ENCODE measurements at regions not wholly inside any gene's neighbourhood (a gene's known extent, or its start where the extent isn't known, plus 50 kb on each side); places are given as distances from the start of the nearest gene placed in this dataset.

DNA sequence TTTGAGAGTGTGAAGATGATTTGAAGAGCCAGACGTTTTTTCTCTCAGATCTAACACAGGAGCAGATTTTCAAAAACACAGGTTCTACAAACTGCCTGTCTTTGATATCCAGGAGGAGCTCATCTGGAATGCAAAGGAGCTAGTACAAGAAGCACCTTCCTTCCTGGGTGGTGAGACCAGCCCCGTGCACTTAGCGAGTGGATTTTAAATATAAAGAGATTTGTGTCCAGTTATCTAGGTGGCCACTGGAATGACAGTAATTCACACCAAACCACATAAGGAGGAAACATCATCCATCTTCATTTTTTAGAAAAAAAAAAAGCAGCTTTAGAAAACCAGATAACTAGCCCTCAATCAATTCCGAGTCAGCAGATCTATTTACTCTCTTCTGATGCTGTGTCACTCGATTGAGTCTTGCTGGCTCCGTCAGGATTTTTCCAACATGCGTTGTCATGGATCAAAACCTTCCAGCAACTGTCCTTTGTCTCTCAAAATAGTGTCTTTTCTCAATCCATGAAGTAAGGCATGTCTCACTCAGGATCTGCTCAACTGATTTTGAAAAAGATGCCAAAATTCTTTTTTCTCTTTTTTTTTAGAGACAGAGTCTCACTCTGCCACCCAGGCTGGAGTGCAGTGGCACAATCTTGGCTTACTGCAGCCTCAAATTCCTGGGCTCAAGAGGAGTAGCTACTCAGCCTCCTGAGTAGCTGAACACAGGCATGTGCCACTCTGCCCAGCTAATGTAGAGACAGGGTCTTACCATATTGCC lies 451.2 kb upstream of the PSMD7 start:
- TF ChIP-seq CTCF (IDR thresholded peaks at IDR 0.05; ENCODE audit: control extremely low read depth in 1 of 3, insufficient read depth in 1 of 3, low read depth in 1 of 3, low read length in 3 of 3): no peak
- TF ChIP-seq SP2 (IDR thresholded peaks at IDR 0.05; ENCODE audit: low read length): no peak
- TF ChIP-seq, protein P1, sequence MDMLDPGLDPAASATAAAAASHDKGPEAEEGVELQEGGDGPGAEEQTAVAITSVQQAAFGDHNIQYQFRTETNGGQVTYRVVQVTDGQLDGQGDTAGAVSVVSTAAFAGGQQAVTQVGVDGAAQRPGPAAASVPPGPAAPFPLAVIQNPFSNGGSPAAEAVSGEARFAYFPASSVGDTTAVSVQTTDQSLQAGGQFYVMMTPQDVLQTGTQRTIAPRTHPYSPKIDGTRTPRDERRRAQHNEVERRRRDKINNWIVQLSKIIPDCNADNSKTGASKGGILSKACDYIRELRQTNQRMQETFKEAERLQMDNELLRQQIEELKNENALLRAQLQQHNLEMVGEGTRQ (IDR thresholded peaks at IDR 0.05; ENCODE audit: low read length): no peak
- TF ChIP-seq EGR1 (IDR thresholded peaks at IDR 0.05; ENCODE audit: borderline replicate concordance, low read depth, low read length): no peak
- no peak for TF ChIP-seq TBP (IDR thresholded peaks at IDR 0.05; ENCODE audit: low read depth, low read length)
- no peak for TF ChIP-seq POLR2AphosphoS5 (IDR thresholded peaks at IDR 0.05; ENCODE audit: low read depth, low read length)
- TF ChIP-seq EP300 (IDR thresholded peaks at IDR 0.05; ENCODE audit: borderline replicate concordance in 1 of 2, low read depth in 2 of 2, low read length in 2 of 2): no peak
- TF ChIP-seq, protein P2, sequence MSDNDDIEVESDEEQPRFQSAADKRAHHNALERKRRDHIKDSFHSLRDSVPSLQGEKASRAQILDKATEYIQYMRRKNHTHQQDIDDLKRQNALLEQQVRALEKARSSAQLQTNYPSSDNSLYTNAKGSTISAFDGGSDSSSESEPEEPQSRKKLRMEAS (IDR thresholded peaks at IDR 0.05): no peak
- no peak for TF ChIP-seq RAD21 (IDR thresholded peaks at IDR 0.05 in 1 of 2, conservative IDR thresholded peaks at IDR 0.05 in 1 of 2; ENCODE audit: low read depth in 2 of 2, low read length in 2 of 2)
- TF ChIP-seq ATF3 (IDR thresholded peaks at IDR 0.05; ENCODE audit: insufficient read depth, low read depth, low read length): no peak
- TF ChIP-seq BRCA1 (IDR thresholded peaks at IDR 0.05; ENCODE audit: low read depth, low read length): no peak
- TF ChIP-seq HDAC6 (IDR thresholded peaks at IDR 0.05; ENCODE audit: low read depth, low read length): no peak
- no peak for TF ChIP-seq TCF12 (IDR thresholded peaks at IDR 0.05; ENCODE audit: low read depth, low read length)
- no peak for TF ChIP-seq POLR2A (IDR thresholded peaks at IDR 0.05; ENCODE audit: control extremely low read depth in 1 of 2, low read depth in 2 of 2, low read length in 2 of 2)

Measured in H1 (cell line).